OCI-LY1 (cell line): ENCODE measurements at regions not wholly inside any gene's neighbourhood (a gene's known extent, or its start where the extent isn't known, plus 50 kb on each side); places are given as distances from the start of the nearest gene placed in this dataset.

Experiments
- H2AFZ ChIP-seq: fragments of 200-600 bp; sonication (generic), shearing (Covaris generic); 2 replicates; pipeline ENCODE4 v1.6.0; 2014; ENCODE audit warnings: antibody characterized with exemption, mild to moderate bottlenecking, low read length
- H3F3A ChIP-seq: fragments of 200-600 bp; sonication (generic), shearing (Covaris generic); 2 replicates; pipeline ENCODE4 v1.6.0; 2014; ENCODE audit warnings: mild to moderate bottlenecking, antibody characterized with exemption, low read length, moderate library complexity; ENCODE audit not compliant: insufficient read depth
- H3K27ac ChIP-seq: fragments of 200-600 bp; sonication (generic); 2 replicates; pipeline ENCODE4 v1.5.1; 2014; ENCODE audit warnings: low read length, mixed run types, mild to moderate bottlenecking, low read depth; ENCODE audit not compliant: poor library complexity, severe bottlenecking
- H3K27me3 ChIP-seq: fragments of 200-600 bp; sonication (generic); 2 replicates; pipeline ENCODE4 v1.6.0; 2014; ENCODE audit warnings: antibody characterized with exemption, mild to moderate bottlenecking, low read length, moderate library complexity; ENCODE audit not compliant: insufficient read depth
- H3K36me3 ChIP-seq: fragments of 200-600 bp; sonication (generic); 2 replicates; pipeline ENCODE4 v1.6.1; 2014; ENCODE audit warnings: mild to moderate bottlenecking, antibody characterized with exemption, low read length, moderate library complexity, mixed read lengths; ENCODE audit not compliant: insufficient read depth
- H3K4me1 ChIP-seq: fragments of 200-600 bp; sonication (generic); 2 replicates; pipeline ENCODE4 v1.5.1; 2014; ENCODE audit warnings: mild to moderate bottlenecking, low read length, moderate library complexity; ENCODE audit not compliant: insufficient read depth, severe bottlenecking
- H3K4me2 ChIP-seq: fragments of 200-600 bp; sonication (generic), shearing (Covaris generic); 2 replicates; pipeline ENCODE4 v1.6.1; 2014; ENCODE audit warnings: low read length
- H3K4me3 ChIP-seq: fragments of 200-600 bp; sonication (generic); 2 replicates; pipeline ENCODE4 v1.5.1; 2014; ENCODE audit warnings: low read length, low read depth, mild to moderate bottlenecking, mixed read lengths; ENCODE audit not compliant: poor library complexity, severe bottlenecking
- H3K79me2 ChIP-seq: fragments of 200-600 bp; shearing (Covaris generic); 2 replicates; pipeline ENCODE4 v1.6.1; 2016; ENCODE audit warnings: mixed run types, low read length, mixed read lengths; ENCODE audit not compliant: insufficient read depth
- H3K9ac ChIP-seq: fragments of 200-600 bp; sonication (generic), shearing (Covaris generic); 2 replicates; pipeline ENCODE4 v1.6.1; 2014; ENCODE audit warnings: mild to moderate bottlenecking, low read length, mixed read lengths
- H3K9me2 ChIP-seq: fragments of 200-600 bp; sonication (generic), shearing (Covaris generic); 2 replicates; pipeline ENCODE4 v1.6.1; 2014; ENCODE audit warnings: low read depth, mild to moderate bottlenecking, low read length, mixed read lengths
- H3K9me3 ChIP-seq: fragments of 200-600 bp; shearing (Covaris generic); 2 replicates; pipeline ENCODE4 v1.6.1; 2014; ENCODE audit warnings: low read length, mixed read lengths
- H4K20me1 ChIP-seq: fragments of 200-600 bp; sonication (generic), shearing (Covaris generic); 2 replicates; pipeline ENCODE4 v1.6.0; 2016; ENCODE audit warnings: mild to moderate bottlenecking, low read length; ENCODE audit not compliant: insufficient read depth
- EZH2 ChIP-seq: fragments of 200-600 bp; sonication (generic), shearing (Covaris generic); IDR thresholded peaks from 2 replicates; pipeline ENCODE4 v1.8.0; 2017; ENCODE audit warnings: borderline replicate concordance, mixed run types, mild to moderate bottlenecking, antibody characterized with exemption, low read length, moderate library complexity, mixed read lengths
- TF ChIP-seq, protein P1 (sequence below): fragments of 200-600 bp; sonication (generic), shearing (Covaris generic); IDR thresholded peaks from 2 replicates; pipeline ENCODE4 v1.5.1; 2017; ENCODE audit warnings: mild to moderate bottlenecking, antibody characterized with exemption, low read length, moderate library complexity, mixed read lengths

DNA sequence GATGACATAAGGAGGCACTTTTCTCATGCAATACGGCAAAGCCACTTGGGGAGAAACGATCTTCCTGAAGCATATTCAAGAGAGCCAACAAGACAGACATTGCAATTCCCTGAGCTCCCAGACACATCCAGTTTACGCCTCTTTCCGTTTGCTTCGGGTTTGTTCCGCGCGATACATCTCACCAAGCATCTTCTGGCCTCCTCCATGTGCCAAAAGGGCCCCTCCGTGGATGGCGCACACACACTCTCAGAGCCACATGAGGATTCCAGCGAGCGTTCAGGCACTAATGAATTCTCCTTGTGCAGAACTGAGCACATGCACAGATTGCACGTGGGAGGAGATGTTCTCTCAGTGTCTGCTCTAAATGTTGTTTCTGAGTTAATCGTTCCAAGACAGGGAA, 146.7 kb upstream of the SHISA6 start:
- Histone ChIP-seq H3K27ac (no peak overlapping the region), H2AFZ (no peak overlapping the region), H3K9me2 (no peaks in the 10 kb centered on the region), H3K4me1 (no peaks in the 10 kb centered on the region), H3K9me3 (no peaks in the 10 kb centered on the region), H4K20me1 (no peaks in the 10 kb centered on the region), H3K79me2 (no peaks in the 10 kb centered on the region), H3K4me2 (no peak overlapping the region), H3K36me3 (no peaks in the 10 kb centered on the region), H3F3A (no peaks in the 10 kb centered on the region), H3K9ac (no peak overlapping the region), H3K27me3 (no peaks in the 10 kb centered on the region), H3K4me3 (no peak overlapping the region)
- TF ChIP-seq, protein P1, sequence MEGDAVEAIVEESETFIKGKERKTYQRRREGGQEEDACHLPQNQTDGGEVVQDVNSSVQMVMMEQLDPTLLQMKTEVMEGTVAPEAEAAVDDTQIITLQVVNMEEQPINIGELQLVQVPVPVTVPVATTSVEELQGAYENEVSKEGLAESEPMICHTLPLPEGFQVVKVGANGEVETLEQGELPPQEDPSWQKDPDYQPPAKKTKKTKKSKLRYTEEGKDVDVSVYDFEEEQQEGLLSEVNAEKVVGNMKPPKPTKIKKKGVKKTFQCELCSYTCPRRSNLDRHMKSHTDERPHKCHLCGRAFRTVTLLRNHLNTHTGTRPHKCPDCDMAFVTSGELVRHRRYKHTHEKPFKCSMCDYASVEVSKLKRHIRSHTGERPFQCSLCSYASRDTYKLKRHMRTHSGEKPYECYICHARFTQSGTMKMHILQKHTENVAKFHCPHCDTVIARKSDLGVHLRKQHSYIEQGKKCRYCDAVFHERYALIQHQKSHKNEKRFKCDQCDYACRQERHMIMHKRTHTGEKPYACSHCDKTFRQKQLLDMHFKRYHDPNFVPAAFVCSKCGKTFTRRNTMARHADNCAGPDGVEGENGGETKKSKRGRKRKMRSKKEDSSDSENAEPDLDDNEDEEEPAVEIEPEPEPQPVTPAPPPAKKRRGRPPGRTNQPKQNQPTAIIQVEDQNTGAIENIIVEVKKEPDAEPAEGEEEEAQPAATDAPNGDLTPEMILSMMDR, result no peak
- TF ChIP-seq EZH2, result no peak

DNA sequence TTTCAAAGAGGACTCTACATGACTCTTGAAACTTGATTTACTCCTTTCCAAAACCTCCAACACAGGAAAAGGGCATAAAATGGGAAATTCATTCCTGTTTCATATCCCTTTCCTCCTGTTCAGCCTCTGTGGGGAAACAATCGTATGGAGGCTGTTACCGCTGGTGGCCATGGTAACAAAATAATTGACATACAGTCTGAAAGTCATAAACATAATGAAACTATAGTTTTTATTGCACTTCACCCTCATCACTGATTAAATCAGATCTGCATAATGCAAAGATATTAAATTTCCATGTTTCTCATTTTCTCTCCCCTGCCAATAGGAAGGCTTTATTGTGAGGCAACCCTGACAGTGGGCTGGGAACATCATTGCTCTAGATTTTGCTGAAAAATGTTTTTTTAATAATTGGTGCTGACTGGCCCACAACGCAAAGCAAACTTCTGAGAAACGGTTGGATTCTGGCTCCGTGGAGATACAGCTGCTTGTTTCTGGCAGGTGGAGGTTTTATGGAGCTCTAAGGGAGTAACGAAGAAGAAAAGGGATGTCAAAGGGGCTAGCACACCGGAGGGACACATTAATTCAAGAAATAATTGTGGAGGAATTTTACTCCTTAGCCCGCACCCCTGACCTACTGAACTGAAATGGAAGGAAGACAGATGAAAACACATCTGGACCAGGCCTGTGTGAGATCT, 154.2 kb upstream of the SHISA6 start:
- H3K4me2 ChIP-seq, result no peak overlapping the region
- H3K27me3 ChIP-seq, result no peaks in the 10 kb centered on the region
- H3K4me1 ChIP-seq, result no peaks in the 10 kb centered on the region
- H3K27ac ChIP-seq, result no peak overlapping the region
- no peaks in the 10 kb centered on the region for H4K20me1 ChIP-seq
- H3K4me3 ChIP-seq, result no peak overlapping the region
- H3K79me2 ChIP-seq, result no peaks in the 10 kb centered on the region
- no peak overlapping the region for H2AFZ ChIP-seq
- H3K9ac ChIP-seq, result no peak overlapping the region
- H3K9me2 ChIP-seq, result no peaks in the 10 kb centered on the region
- H3F3A ChIP-seq, result no peaks in the 10 kb centered on the region
- TF ChIP-seq, protein P1, result no peak
- no peak for TF ChIP-seq EZH2
- H3K9me3 ChIP-seq, result no peaks in the 10 kb centered on the region
- H3K36me3 ChIP-seq, result no peaks in the 10 kb centered on the region

DNA sequence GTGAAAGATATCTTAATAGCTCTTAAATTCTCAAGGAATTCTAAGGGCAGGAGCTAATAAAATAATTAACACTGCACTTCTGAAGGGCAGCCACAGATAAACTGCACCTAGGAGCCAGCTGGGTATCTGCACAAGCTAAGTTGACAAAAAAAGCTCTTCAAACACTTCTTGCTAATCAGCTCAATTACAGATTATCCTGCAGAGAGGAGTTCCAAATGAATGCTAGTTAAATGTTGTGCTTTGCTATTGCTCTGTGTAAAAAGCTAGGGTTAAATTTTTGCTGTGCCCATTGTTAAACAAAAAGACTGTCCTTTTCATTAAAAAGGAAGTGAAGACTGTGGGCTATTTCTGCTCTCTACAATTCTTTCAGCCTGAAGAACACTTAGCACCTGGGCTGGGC, 158.5 kb upstream of the SHISA6 start:
- H3K9ac ChIP-seq, result no peak overlapping the region
- no peak overlapping the region for H3K4me3 ChIP-seq
- no peaks in the 10 kb centered on the region for H3K27me3 ChIP-seq
- H3K9me2 ChIP-seq, result no peaks in the 10 kb centered on the region
- no peaks in the 10 kb centered on the region for H4K20me1 ChIP-seq
- H2AFZ ChIP-seq, result no peak overlapping the region
- H3K4me1 ChIP-seq, result no peaks in the 10 kb centered on the region
- TF ChIP-seq, protein P1, result no peak
- no peak for TF ChIP-seq EZH2
- H3F3A ChIP-seq, result no peaks in the 10 kb centered on the region
- no peaks in the 10 kb centered on the region for H3K36me3 ChIP-seq
- no peak overlapping the region for H3K4me2 ChIP-seq
- H3K79me2 ChIP-seq, result no peaks in the 10 kb centered on the region
- no peaks in the 10 kb centered on the region for H3K9me3 ChIP-seq
- no peak overlapping the region for H3K27ac ChIP-seq
